ENCODE measurements at regions not wholly inside any gene's neighbourhood (a gene's known extent, or its start where the extent isn't known, plus 50 kb on each side); places are given as distances from the start of the nearest gene placed in this dataset.
"Not testable (repeated sequence)": the region's sequence is repeated elsewhere in the genome, so short reads cannot be mapped to it uniquely, and the experiment has no call there.

GRCh38 chr7:25050223-25050622 lies 70.2 kb upstream of the OSBPL3 start:
- Histone ChIP-seq H3K4me3 (ENCODE audit: low read length in 3 of 3) (no peak overlapping the region), H3K9ac (ENCODE audit: low read length in 3 of 3) (no peak overlapping the region), H3K27me3 (ENCODE audit: control insufficient read depth, insufficient read depth, low read length) (no peaks in the 10 kb centered on the region), H3K36me3 (ENCODE audit: control insufficient read depth in 2 of 3, insufficient read depth in 3 of 3, low read length in 3 of 3) (no peaks in the 10 kb centered on the region), H3K9me3 (ENCODE audit: control insufficient read depth in 2 of 3, insufficient read depth in 1 of 3, low read length in 3 of 3) (no peaks in the 10 kb centered on the region), H3K4me1 (ENCODE audit: control insufficient read depth in 2 of 3, insufficient read depth in 2 of 3, low read depth in 1 of 3, low read length in 3 of 3) (no peaks in the 10 kb centered on the region), H3K27ac (ENCODE audit: low read depth in 2 of 2, low read length in 2 of 2) (no peak overlapping the region)
- FAIRE-seq (no peak), DNase-seq (no peak)
- TF ChIP-seq CTCF (IDR thresholded peaks at IDR 0.05; ENCODE audit: borderline replicate concordance, extremely low read depth, insufficient read depth), result no peak
- intact Hi-C loops (cut with DNase I), result no loop called here

GRCh38 chr7:25048444-25048834 lies 68.5 kb upstream of the OSBPL3 start:
- Histone ChIP-seq H3K9ac (ENCODE audit: low read length in 3 of 3) (no peak overlapping the region), H3K27ac (ENCODE audit: low read depth in 2 of 2, low read length in 2 of 2) (no peak overlapping the region), H3K4me1 (ENCODE audit: control insufficient read depth in 2 of 3, insufficient read depth in 2 of 3, low read depth in 1 of 3, low read length in 3 of 3) (no peaks in the 10 kb centered on the region), H3K9me3 (ENCODE audit: control insufficient read depth in 2 of 3, insufficient read depth in 1 of 3, low read length in 3 of 3) (no peaks in the 10 kb centered on the region), H3K27me3 (ENCODE audit: control insufficient read depth, insufficient read depth, low read length) (no peaks in the 10 kb centered on the region), H3K4me3 (ENCODE audit: low read length in 3 of 3) (no peak overlapping the region), H3K36me3 (ENCODE audit: control insufficient read depth in 2 of 3, insufficient read depth in 3 of 3, low read length in 3 of 3) (no peaks in the 10 kb centered on the region)
- no peak for DNase-seq
- intact Hi-C loops (cut with DNase I), result no loop called here
- no peak for TF ChIP-seq CTCF (IDR thresholded peaks at IDR 0.05; ENCODE audit: borderline replicate concordance, extremely low read depth, insufficient read depth)
- no peak for FAIRE-seq

- FAIRE-seq; H3K27me3 ChIP-seq (ENCODE audit: control insufficient read depth, insufficient read depth, low read length); H3K27ac ChIP-seq (ENCODE audit: low read depth in 2 of 2, low read length in 2 of 2); H3K36me3 ChIP-seq (ENCODE audit: control insufficient read depth in 2 of 3, insufficient read depth in 3 of 3, low read length in 3 of 3); H3K4me3 ChIP-seq (ENCODE audit: low read length in 3 of 3); H3K4me1 ChIP-seq (ENCODE audit: control insufficient read depth in 2 of 3, insufficient read depth in 2 of 3, low read depth in 1 of 3, low read length in 3 of 3); intact Hi-C loops (cut with DNase I); DNase-seq; H3K9ac ChIP-seq (ENCODE audit: low read length in 3 of 3); H3K9me3 ChIP-seq (ENCODE audit: control insufficient read depth in 2 of 3, insufficient read depth in 1 of 3, low read length in 3 of 3): not testable (repeated sequence)
These were observed 67.8 kb upstream of the OSBPL3 start for GRCh38 chr7:25047571-25048443.

GRCh38 chr7:25037325-25037724 lies 57.3 kb upstream of the OSBPL3 start:
- intact Hi-C loops (cut with DNase I), result no loop called here
- no peak overlapping the region for H3K9ac ChIP-seq (ENCODE audit: low read length in 3 of 3)
- H3K4me3 ChIP-seq (ENCODE audit: low read length in 3 of 3), result no peak overlapping the region
- no peaks in the 10 kb centered on the region for H3K9me3 ChIP-seq (ENCODE audit: control insufficient read depth in 2 of 3, insufficient read depth in 1 of 3, low read length in 3 of 3)
- no peaks in the 10 kb centered on the region for H3K4me1 ChIP-seq (ENCODE audit: control insufficient read depth in 2 of 3, insufficient read depth in 2 of 3, low read depth in 1 of 3, low read length in 3 of 3)
- FAIRE-seq, result no peak
- no peak overlapping the region for H3K27ac ChIP-seq (ENCODE audit: low read depth in 2 of 2, low read length in 2 of 2)
- no peak for TF ChIP-seq CTCF (IDR thresholded peaks at IDR 0.05; ENCODE audit: borderline replicate concordance, extremely low read depth, insufficient read depth)
- no peaks in the 10 kb centered on the region for H3K27me3 ChIP-seq (ENCODE audit: control insufficient read depth, insufficient read depth, low read length)
- DNase-seq, result no peak
- H3K36me3 ChIP-seq (ENCODE audit: control insufficient read depth in 2 of 3, insufficient read depth in 3 of 3, low read length in 3 of 3), result no peaks in the 10 kb centered on the region

Measured in kidney (tissue), 13 donors.